Left cardiac atrium (tissue), 4 donors: ENCODE measurements at regions not wholly inside any gene's neighbourhood (a gene's known extent, or its start where the extent isn't known, plus 50 kb on each side); places are given as distances from the start of the nearest gene placed in this dataset.

ENCODE experiments used
- ATAC-seq, 2 donors: fragments of 200-7000 bp; cut with Tn5 transposase; one replicate each; pipeline ENCODE4 v1.9.1; 2020; ENCODE audit warnings: mild to moderate bottlenecking in 2 of 2, moderate library complexity in 2 of 2
- DNase-seq: peaks from one replicate; pipeline ENCODE4 v3.0.0-alpha.2; 2020
- intact Hi-C, 2 donors: fragments of 100-400 bp; cut with DNase I; formaldehyde crosslinking; loops; one replicate each; pipeline versions ENCODE4 v1.14.1 to v1.15.1; 2022 to 2023
- donor health status: DM: no; HTN: yes; CAD: no.
- donor health status: DM: no; HTN: yes; CAD: no; lungs with severe emphysema.
- donor health status: DM: yes; HTN: yes; CAD: no.
- donor health status: Dilated cardiomyopathy.

DNA sequence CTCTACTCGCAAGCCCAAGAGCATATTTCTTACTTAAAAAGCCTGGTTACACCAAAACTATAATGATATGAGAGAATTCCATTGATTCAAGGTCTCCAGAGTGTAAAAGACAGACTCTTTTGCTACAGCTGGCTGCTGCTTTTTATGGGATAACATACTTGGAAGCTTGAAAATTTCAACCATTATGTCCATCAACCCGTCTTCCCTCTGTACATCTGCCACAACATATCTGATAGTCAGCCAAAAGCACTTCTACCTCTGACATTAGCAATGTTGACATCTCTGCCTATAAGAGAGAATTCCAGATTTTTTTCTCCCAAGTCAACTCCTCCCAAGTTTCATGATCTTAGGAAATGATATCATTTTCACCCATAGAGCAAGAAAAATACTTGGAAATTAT is 54.4 kb upstream of the IQCM start:
- no peak for DNase-seq
- ATAC-seq = no peak
- intact Hi-C loops = no loop called here

DNA sequence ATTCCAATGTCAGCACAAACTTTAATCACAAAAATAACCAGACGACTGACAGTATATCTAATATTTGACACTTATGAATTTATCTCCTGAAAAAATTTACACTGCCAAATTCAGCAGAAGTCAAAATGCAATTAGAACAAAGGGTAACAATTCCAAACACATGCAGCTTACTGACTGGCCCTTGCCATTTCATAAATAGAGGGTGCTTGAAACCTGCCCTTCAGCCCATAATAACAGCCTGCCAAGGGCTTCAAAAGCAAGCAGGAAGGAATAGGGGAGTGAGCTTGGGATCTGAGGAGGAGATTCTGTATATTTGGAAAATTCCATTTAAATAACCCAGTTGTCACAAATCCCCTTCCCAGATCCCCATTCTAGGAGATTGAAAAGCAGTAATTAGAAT is 66.1 kb upstream of the IQCM start:
- intact Hi-C loops = no loop called here
- no peak for DNase-seq
- peak in 1 of 2 donors; percentile 82 for ATAC-seq

DNA sequence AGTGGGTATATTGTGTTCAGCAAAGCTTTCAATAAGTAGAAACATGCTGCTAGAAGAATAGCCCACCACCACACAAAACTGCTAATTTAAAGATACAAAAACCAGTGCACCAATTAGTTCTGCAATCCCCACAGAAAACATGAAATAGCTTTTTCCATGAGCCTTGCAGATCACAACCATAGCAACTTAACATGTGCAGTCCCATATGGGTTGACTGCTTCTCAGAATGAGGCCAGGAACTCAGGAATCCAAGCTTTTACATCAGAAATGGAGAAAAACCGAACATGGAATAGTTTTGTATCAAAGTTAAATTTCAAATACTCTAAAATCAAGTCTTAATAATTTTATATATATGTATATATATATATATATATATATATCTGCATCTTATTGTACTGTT is 66.6 kb upstream of the IQCM start:
- intact Hi-C loops = no loop called here
- no peak for ATAC-seq
- no peak for DNase-seq

DNA sequence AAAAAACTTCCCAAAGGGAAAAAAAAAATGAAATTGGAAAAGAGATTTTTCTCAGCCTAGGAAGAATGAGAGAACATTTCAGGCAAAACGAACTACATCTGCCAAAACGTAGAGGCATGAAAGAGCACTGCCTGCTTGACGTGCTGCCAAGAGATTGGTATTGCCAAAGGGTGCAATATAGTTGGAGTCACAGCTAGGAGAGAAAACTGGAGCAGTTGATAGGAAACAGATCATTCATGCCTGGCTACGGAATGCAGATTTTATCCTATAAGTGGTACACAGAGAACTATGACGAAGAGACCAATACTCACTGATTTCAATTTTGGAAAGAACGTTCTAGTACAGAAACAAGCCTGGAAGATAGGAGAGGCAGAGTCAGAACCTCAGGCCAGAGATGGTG is 68.4 kb upstream of the IQCM start:
- peak; percentile 69 to 72 for ATAC-seq
- DNase-seq = peak; percentile 40
- intact Hi-C loops = no loop called here

DNA sequence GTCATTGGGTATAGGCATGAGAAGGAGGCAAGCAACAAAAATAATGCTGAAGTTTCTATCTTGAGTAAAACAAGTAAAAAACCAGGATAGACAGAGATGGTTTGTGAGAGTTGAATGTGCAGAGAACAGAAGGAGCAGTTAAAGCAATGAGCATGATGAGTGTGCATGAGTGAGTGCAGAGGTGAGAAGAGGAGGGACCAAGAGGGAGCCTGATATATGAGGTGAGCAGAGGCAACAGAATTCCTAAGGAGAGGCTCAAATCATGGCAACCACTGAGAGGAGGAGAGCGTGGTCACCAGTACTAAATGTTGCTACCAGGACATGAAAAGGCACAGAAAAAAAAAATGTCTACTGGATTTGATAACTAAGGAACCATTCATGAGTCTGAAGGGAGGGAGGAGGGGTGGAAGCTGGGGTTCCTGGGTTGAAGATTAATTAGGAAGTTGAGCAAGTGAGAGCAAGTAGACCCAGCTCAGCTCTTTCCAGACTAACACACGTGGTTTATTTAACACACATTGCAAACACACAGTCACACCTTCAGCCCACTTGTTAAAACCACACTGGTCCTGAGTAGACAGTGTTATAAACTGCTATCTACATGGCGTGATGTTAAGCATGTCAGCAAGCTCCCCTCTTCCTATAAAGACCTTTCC is 69.0 kb upstream of the IQCM start:
- no peak for DNase-seq
- ATAC-seq = no peak
- intact Hi-C loops = no loop called here

DNA sequence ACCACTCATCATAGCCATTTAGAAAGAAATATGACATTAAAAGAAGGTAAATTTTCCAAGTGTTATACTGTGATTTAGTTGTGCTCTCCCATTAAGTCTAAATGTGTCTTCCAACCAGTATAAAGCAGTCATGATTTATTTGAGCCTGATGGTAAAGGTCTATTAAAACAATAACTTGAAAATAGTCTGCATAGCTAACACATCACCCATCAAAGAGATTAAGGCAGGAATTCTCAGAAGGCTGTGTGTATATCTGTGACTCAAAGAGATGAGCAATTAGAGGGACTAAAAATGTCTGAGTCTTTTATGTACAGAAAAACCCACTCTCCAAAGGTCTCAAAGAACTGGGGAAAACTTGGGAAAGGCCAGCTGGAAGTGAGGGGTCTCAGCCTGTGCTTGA is 70.3 kb upstream of the IQCM start:
- intact Hi-C loops = no loop called here
- DNase-seq (no peak), ATAC-seq (no peak)

DNA sequence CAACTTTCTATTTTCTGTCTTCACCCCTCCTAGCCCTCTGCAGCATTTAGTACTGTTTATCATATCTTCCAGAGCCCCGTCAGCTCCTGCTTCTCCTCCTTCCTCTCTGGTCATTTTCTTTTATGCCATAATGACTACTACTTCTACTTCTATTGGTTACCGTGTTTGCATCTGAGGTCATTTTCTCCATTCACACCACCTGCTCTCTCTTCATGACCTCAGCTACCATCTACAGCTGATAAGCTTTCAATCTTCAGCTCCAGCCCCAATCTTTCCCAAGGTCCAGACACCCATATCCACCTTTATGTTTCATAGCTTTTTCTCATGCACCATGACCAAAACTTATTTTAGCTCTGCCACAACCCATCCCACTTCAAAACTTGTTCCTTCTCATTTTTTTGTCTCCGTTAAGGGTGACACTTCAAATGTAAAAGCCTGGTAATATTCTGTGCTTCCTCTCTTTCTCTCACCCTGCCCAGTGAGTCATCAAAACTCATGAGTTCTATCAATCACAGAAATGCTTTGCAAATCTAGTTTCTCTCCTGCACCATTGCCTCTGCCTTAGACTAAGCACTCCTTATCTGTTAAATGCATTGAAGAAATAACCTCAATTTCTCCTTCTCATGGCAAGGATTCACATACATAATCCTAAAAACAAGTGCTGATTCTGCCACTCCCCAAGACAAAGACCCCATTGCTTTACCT is 71.3 kb upstream of the IQCM start:
- ATAC-seq = no peak
- intact Hi-C loops = no loop called here
- DNase-seq = no peak

DNA sequence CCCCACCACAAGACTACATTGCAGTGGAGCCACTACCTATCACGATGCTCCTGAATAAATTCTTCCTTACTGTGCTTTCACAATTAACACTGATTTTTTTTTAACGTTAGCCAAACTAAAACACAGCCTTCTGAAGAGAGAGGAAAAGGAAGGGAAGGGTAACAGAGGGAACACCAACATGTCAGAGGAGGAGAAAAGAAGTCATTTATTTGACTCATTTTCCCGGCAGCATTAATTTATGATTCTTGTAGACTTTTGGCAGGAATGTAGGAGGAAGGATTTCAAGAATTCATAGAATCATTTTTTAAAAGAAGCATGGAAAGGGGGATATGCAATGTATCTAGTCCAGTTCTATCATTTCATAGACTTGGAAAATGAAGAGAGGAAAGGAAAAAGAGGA is 74.3 kb upstream of the IQCM start:
- intact Hi-C loops = loop anchor here in 1 of 2 donors (10.0 kb wide), 1 partner anchor 515 kb away; no protein-coding TSS in a partner anchor
- ATAC-seq (no peak), DNase-seq (no peak)

DNA sequence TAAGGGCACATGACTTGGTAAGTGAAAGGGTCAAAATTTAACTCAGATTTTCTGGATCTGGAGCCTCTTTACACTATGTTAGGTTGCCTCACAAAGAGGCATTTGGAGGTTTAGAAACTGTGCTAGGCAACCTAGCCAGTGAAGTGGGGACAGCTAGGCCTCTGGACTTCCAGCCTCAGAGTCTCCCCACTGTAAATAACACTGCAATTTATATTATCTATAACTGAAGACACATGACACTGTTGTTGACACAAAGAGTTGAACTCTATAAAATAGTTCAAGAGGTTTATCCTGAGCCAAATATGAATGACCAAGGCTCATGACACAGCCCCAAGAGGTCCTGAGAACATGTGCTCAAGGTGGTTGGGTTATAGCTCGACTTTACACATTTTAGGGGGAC is 74.9 kb upstream of the IQCM start:
- ATAC-seq = no peak
- no peak for DNase-seq
- intact Hi-C loops = loop anchor here in 1 of 2 donors (10.0 kb wide), 1 partner anchor 516 kb away; no protein-coding TSS in a partner anchor

DNA sequence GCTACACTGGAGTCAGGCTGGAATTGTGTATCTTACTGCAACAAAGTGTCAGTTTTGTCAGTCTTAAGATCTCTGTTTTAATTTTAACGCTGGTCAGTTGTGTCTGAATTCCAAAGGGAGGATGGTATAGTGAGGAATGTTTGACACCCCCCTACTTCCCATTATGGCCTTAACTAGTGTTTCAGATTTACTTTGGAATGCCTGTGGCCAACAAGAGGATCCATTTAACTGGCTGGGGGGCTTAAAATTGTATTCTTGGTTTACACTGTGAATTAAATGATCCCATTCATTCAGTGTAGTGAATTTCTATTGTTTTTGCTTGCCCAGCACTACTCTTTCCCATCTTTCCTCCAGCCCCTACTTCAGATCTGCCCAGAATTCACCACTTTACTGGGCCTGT is 75.8 kb upstream of the IQCM start:
- ATAC-seq = no peak
- intact Hi-C loops = loop anchor here in 1 of 2 donors (10.0 kb wide), 1 partner anchor 517 kb away; no protein-coding TSS in a partner anchor

DNA sequence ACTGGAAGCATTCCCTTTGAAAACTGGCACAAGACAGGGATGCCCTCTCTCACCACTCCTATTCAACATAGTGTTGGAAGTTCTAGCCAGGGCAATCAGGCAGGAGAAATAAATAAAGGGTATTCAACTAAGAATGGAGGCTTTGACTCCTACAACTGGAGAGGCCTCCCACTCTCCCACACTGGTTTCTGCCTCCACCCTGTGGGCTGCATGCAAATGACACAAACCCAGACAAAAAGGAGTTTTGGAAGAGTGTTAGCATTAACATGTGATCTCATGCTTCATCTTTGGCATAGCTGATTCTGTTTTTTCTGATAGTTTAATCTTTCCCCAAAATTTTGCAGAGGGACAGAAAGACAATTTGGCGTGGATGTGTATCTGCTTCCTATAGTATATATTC is 80.8 kb upstream of the IQCM start:
- peak in 1 of 2 donors; percentile 44 for ATAC-seq
- intact Hi-C loops = loop anchor here in 1 of 2 donors (10.0 kb wide), 1 partner anchor 522 kb away; no protein-coding TSS in a partner anchor
- DNase-seq = no peak

More for the DNA sequence above, 75.8 kb upstream of the IQCM start:
- DNase-seq = no peak

DNA sequence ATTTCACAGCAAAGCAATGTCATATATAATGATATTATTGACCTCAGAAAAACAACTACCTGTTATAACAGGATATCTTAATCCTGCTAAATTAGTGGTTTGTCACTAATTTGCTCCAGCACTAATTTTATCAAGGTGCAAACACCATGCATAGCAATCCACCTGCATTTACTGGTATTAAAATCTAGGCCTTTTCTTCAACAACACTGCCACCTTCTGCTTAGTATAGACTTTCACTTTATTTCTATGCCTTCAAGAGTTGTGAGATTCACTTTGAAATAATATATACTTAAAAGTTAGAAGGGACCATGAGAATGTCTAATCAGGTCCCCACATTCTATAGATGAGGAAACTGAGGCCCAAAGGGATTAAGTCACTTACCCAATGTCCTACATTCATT is 82.1 kb upstream of the IQCM start:
- intact Hi-C loops = loop anchor here (2.0 to 10.0 kb wide), 2 partner anchors 523 to 527 kb away; no protein-coding TSS in a partner anchor
- no peak for DNase-seq
- no peak for ATAC-seq

DNA sequence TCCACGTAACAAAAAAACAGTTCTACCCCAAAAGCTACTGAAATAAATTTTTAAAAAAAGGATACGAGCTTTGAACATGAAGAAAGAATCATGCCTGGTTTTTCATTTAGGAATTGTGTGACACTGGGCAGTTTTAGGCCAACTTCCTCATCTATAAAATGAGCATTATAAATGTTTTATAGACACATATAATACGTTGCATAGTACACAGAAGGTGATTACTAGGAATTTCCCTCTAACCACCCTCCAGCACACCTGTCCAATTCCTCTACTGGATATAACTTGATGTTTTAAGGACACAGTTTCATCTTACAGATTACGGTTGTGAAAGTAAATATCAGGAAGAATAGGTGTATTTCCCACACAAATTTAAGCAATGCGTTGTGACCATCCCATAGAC is 85.5 kb upstream of the IQCM start:
- intact Hi-C loops = no loop called here
- no peak for DNase-seq
- ATAC-seq = no peak

DNA sequence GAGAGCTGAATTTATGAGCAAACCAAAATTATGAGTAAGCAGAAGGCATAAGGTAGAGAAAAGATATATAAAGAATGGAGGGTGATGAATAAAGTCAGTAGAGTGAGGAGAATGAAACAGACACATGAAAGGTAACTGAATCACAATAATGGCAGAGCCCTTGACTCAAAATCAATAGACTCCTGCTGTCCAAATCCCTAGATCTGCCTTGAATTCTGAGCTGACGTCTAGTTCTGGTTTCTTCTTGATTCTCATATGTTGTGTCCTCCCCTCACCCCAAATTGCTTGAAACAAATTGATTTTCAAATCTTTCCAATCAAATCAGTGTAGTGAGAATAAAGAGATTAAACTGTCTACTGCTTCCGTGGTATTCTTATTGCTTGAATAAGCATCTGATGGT is 86.6 kb upstream of the IQCM start:
- intact Hi-C loops = no loop called here
- ATAC-seq (no peak), DNase-seq (no peak)

DNA sequence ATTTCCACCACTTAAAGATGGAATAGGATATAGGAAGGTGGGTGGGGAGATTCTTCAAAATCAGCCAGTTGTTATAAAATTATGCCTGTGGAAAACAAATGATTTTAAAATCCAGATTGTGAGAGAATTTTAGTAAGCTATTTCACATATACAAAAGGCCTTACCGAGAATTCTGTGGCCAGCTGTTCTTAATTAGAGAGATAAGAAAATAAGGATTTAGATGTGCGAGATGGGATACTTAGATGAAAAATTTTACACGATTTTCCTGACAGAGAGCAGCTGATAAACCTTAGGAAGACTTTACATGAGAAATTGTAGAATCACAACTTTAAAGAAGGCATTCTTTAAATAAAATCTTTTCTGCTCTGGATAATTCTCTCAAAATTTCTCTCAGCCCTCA is 94.5 kb upstream of the IQCM start:
- DNase-seq (no peak), ATAC-seq (no peak)
- intact Hi-C loops = no loop called here

DNA sequence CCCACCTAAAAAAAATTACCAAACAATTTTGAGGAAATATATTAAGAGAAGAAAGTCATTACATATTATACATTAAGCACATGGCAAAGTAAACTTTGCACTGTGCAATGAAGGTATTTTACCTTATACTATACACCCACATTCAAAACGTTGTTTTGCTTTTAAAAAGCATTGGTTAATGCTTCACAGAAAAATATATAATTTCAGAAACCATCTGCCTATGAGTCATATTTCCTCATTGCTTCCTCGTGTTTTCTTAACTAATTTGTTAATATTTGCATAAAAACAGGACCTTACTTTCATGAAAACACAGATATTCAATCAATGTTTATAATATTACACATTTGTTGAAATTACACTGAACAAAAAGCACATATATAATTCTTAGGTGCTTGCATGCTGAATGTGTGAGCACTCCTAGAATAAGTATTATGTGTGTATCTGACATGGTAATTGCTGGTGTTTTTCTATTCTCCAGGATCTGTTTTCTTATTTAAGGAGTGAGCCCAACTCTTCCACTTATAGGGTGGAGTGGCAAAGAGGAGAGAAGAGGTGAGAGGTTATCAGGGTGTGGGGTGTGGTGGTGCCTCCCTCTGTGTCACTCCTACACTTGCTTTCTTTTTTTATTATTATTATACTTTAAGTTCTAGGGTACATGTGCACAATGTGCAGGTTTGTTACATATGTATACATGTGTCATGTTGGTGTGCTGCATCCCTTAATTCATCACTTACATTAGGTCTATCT is 95.1 kb upstream of the IQCM start:
- DNase-seq = no peak
- intact Hi-C loops = no loop called here
- no peak for ATAC-seq

DNA sequence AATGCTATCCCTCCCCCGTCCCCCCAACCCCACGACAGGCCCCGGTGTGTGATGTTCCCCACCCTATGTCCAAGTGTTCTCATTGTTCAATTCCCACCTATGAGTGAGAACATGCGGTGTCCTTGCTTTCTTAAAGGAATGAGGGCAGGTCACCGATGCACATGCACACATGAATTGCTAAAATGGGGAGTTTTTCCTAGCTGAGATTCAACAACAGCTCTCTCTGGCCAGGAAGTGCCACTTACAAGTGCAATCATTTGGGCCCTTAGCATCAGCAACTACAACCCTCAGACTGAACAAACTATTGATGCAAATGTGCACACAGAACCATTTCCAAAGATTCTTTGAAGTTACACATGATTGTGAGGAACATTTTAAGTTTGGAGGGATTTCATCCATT is 95.7 kb upstream of the IQCM start:
- DNase-seq (no peak), ATAC-seq (no peak)
- intact Hi-C loops = no loop called here

DNA sequence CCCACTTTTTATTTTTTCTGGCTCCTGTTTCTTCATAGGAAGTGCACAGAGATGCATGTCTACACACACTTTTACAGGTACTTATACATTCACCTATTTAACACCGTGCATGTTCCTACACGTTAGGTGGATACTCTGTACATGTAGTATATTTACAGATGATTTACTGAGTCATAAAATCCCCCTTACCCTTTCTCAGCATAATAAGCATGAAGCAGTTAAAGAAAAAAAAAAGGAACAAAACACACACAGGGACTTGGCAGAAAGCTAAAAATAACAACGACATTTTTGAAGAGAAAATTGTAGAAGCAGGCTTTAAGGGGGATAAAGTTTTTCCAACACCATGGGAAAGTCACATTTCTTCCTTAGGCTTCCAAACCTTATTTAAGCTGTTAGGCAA is 96.4 kb upstream of the IQCM start:
- ATAC-seq = no peak
- intact Hi-C loops = no loop called here

DNA sequence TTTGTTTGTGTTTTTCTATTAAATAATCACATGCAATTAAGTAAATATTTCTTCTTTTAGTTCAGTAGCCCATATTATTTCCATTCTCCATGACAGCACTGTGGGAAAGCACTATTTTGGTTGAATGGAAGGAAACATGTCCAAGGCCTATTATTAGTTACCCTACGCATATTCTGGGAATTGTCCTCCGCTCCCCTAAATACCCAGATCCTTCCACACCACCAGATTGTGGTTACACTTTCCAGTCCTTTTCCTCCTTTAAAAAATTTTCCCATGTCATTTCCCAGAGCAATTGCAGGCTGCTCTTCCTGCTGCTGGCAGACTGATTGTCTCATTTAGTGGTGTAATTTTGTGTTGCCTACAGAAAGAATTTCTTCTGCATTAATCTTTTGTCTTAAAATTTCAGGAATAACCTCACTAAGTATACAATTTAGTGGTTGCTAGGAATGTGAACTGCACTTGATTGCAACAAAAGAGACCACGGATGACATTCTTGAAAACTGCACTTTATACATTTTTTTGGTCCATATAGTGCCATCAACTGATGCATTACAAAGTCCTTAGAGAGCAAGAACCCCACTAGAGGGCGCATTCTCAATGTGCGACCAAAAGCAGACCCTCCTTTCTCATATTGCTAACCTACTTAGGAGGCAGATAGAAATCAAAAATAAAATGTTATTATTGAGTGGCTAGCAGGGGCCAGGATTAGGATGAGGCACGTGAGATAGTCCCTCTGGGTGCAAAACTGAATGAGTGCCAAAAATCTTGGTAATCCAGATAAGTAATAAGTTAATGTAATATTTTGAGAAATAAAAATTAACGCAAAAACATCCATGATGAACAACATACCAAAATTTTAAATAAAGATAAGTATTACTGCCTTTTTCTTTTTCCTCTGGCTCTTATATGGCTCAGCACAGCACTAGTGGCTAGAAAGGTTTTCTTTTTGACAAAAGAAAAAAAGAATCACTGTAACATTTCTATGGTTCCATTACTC is 98.8 kb upstream of the IQCM start:
- DNase-seq (no peak), ATAC-seq (no peak)
- intact Hi-C loops = no loop called here

More for the DNA sequence above, 96.4 kb upstream of the IQCM start:
- DNase-seq = no peak
